ENCODE measurements at regions not wholly inside any gene's neighbourhood (a gene's known extent, or its start where the extent isn't known, plus 50 kb on each side); places are given as distances from the start of the nearest gene placed in this dataset.
A peak's percentile ranks its signal among the peaks of the same experiment; 100 is the strongest.
"Not testable (repeated sequence)": the region's sequence is repeated elsewhere in the genome, so short reads cannot be mapped to it uniquely, and the experiment has no call there.

DNA sequence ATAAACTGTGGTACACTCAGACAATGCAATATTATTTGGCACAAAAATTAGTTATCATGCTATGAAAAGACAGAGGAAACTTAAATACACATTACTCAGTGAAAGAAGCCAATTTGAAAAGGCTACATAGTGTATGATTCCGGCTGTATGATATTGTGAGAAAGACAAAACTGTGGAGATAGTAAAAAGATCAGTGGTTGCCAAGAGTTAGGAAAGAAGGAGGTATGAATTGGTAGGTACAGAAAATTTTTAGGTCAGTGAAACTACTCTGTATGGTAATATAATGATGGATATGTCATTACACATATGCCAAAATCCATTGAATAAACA lies 458.8 kb upstream of the CBLB start:
- no peak for DNase-seq

DNA sequence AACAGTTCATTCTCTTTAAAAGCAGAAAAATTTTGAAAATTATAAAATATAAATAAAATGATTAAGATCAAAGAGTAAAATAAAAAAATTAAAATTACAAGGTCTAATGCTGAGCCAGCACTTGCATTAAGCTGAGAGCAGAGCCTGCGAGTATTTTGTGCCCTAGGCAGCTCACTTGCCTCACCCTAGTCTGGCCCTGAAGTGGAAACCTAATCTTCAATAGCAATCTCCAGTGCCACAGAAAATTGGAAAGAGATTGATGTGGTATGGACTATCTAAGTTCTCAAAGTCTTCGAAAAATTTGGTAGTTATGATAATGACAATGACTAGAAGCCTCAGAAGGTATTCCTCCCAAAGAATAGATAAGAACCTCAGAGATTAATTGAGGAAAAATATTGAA lies 459.4 kb upstream of the CBLB start:
- DNase-seq: no peak

GRCh38 chr3:106329521-106329920 lies 460.7 kb upstream of the CBLB start:
- DNase-seq: no peak

- no peak for DNase-seq
Observed at GRCh38 chr3:106331636-106332035, 462.8 kb upstream of the CBLB start.

GRCh38 chr3:106332129-106332528 lies 463.3 kb upstream of the CBLB start:
- no peak for DNase-seq

DNA sequence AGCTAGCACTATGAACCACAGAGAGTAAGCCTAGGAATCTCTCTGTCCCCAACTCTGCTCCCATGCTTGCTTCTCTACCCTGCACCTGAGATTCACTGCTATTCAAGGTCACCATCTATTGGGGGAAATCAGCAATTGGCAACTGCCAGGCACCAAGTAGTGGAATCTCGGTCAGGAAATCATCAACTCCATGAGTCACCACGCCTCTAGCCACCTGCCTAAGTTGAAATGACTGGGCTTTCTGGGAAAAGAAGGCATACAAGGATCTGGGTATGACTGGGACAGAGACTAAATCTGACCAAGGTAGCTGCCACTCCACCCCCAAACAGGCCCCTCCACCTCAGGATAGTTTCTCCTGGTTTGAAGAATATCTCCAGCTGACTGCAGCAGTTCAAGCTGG lies 464.1 kb upstream of the CBLB start:
- DNase-seq: peak; percentile 75 to 78

DNA sequence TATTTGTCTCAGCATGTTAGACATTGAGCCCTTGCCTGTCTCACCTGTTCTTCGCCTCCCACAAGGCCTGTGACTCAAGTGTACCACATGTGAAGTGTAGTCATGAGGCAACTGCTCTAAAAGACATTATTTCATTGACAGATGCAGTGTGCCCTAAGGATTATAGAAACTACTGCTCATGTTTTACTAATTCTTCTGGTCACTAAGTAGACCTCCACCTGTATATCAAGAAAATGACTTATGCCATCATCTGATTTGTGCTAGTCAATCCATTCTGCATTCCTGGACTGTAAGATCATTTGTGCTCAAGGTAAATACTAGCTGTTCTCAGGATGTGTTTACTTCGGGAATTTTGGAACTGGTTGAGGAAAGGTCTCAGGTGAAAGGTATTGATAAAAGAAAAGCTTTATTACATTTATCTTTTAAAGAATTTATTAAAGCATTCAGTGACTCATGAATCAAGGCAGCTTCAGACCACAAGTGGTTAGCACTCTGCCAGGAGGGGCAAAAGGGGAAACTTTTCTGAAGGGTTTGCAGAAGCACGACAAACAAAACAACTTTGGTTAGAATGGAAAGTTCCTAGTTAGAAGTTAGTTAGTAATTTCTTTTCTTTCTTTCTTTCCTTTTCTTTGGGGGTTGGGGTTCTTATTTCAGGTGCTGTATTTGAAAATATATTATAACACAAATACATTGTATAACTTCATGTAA lies 465.3 kb upstream of the CBLB start:
- DNase-seq: peak; percentile 60 to 73

- DNase-seq: no peak
Observed at GRCh38 chr3:106336619-106337018, 467.8 kb upstream of the CBLB start.

DNA sequence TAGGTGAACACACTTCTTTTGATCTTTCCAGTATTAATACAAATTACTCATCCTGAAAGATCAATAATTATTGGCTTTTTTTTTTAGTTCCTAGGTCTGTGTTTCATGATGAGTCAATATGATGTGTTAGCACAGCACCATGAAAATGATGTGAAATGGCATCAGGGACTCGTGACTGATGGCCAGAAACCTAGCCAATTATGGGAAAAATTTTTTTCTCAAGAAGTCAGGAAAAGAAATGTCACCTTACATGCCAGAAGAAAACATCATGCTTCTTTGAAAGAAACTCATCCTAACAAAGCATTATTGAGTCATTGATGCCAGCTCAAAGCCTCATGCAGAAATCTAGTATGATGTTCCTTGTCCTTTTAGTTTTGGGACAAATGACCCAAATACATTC lies 468.3 kb upstream of the CBLB start:
- DNase-seq: no peak

DNA sequence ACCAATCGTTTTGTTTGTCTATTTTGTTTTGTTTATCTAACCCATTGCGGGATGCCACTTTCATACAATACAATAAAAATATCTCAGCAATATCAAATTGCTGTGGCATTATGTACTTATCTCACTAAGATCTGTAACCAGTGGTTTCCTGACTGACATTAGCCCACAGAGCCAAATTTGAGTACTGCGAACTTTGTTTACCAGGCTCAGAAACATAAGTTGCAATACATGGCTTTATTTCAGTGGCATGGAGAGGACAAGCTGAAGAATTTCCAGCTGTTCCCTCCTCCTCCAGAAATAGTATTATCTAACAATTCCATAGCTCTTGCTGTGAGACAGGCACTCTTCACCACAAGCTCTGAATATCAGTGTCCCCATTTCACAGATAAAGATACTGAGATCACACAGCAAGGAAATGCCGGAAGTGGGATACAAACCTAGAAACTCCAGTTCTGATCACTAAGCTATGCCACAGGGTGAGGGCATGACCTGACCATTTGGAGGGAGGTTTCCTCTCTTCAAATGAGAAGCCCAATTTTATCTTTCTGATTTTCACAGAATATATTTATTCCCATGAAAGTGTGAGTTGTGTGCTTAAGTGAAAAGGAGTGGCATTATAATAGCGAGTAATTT lies 469.9 kb upstream of the CBLB start:
- DNase-seq: no peak

DNA sequence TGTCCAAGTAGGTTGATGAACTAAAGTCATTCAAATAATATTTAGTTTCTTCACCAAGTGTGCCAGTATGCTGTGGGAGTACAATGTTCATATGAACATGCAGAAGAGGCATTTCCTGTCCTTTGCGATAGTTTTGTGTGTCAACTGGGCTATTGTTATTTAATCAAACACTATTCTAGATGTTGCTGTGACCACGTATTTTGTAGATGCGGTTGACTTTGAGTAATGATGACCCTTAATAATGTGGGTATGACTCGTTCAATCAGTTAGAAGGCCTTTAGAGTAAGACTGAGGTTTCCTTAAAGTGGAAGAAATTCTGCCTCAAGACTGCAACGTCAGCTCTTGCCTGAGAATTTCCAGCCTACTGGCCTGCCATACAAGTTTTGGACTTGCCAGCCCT lies 470.7 kb upstream of the CBLB start:
- DNase-seq: no peak

DNA sequence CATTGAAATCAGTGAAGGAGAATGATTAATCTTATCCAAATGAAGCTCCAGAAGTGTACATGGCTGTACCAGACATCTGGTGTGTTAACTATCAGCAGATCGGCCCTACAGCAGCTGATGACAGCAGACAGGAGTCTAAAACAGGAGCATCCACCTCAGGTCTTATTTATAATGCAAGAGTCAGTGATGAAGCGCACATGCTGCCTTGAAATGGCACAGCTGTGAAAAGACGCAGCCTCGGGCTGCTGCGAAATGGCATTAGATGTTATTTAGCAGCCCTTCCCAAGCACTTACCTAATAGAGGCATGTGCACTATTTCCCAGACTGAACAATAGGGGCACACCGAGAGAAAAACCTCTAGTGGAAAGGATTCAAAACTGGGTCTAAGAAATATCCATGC lies 472.3 kb upstream of the CBLB start:
- DNase-seq: no peak

GRCh38 chr3:106341586-106342162 lies 472.9 kb upstream of the CBLB start:
- DNase-seq: no peak

GRCh38 chr3:106342386-106342785 lies 473.6 kb upstream of the CBLB start:
- DNase-seq: no peak

- no peak for DNase-seq
Observed at GRCh38 chr3:106343811-106344210, 475.0 kb upstream of the CBLB start.

GRCh38 chr3:106345353-106346027 lies 476.7 kb upstream of the CBLB start:
- no peak for DNase-seq

DNA sequence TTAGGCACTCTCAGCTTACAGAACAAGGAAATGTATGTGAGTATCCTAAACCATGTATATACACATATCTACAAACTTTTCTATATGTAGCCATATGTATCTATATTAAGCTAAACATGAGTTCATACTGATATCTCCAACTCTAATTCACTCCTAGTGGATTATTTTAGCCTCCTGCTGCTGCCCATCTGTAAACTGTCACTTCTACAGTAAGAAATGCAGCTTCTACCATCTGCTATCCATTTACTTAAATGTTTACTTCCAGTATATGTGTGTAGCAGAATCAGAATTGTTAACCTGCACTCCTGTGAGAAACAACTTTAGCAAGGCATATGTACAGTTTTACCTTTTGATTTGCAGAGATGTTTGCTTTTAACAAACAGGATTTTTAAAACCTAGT lies 478.5 kb upstream of the CBLB start:
- no peak for DNase-seq

DNA sequence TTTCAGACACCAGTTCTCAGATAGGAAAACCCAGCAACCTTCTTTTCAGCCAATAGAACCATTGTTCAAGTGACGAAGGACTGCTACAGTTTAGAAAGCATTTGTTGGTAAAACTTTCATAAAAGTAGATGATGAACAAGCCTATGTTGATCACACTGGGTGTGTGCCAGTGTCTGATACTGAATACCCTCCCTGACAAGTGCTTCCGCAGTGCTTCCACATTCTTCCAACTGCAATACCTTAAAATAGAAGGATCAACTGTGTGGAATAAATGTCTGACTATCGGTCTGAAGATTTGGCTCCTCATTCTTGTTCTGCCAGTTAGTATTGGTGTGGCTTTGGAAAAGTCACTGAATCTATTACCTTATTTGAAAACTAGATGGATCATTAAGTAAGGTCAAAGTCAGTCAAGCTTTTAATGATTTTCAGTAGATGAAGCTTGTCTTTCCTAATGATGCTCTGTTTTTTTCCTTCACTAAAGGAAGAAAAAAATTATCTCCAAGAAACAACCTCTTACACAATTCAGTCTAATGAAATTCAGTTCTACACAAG lies 479.4 kb upstream of the CBLB start:
- DNase-seq: no peak

DNA sequence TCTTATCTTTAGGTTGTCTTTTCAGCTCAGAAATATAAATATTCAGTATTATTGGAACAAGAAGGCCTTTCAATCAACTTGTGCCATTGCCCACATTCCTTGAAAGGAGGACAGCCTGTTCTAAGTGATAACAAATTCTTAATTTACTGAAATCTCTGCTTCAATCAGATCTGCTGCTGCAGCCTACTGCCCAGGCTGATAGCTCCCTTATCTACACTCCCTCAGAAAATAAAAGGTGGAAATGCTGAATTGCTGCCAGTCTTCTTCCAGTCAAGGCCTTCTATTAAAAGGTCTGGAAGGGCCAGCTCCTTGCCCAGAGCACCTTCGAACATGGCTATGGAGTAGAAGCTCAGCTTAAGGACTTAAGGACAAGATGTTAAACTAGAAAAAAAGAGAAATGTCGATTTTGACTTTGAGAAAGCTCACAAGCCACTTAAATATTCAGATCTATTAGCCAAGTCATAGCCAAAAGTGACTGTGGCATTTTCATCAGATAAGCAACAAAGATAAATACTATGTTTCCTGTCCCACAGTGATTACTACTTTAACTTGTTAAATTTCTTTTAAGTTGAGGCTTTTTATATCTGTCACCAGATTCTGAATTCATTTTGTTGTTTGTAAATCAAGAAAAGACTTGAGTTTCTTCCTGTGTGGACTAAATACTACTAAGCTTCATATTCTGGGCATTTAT lies 480.5 kb upstream of the CBLB start:
- DNase-seq: no peak

DNA sequence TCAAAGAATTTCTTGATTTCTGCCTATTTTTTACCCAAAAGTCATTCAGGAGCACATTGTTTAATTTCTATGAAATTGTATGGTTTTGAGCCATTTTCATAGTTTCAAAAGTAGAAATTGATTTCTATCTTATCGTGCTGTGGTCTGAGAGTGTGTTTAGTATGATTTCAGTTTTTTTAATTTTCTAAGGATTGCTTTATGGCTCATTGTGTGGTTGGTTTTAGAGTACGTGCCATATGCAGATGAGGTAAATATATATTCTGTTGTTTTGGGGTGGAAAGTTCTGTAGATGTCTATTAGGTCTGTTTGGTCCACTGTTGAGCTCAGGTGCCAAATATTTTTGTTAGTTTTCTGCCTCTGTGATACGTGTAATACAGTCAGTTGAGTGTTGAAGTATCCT lies 487.1 kb upstream of the CBLB start:
- DNase-seq: no peak

DNA sequence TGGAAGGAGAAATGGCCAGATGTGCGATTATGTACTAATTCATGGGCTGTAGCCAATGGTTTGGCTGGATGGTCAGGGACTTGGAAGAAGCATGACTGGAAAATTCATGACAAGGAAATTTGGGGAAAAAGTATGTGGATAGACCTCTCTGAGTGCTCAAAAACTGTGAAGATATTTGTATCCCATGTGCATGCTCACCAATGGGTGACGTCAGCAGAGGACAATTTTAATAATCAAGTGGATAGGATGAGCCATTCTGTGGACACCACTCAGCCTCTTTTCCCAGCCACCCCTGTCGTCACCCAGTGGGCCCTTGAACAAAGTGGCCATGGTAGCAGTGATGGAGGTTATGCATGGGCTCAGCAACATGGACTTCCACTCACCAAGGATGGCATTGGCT lies 490.9 kb upstream of the CBLB start:
- no peak for DNase-seq

DNA sequence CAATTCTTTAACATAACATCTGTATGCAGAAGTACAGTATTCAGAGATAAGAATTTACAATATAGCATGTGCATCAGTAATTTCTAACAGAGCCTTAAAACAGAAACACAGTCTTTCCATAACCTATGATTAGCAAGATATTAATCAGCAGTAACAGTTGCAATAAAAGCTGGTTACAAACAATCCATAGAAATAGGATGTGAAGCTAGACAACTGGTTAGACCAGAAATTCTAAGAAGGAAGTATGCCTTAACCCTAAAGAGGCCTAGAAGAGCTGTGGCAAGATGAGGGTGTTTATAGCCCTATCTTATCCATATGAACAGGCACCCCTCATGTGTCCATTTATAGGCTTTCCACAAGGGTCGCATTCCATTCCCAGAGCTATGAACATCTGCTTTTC lies 492.1 kb upstream of the CBLB start:
- DNase-seq: not testable (repeated sequence)

DNA sequence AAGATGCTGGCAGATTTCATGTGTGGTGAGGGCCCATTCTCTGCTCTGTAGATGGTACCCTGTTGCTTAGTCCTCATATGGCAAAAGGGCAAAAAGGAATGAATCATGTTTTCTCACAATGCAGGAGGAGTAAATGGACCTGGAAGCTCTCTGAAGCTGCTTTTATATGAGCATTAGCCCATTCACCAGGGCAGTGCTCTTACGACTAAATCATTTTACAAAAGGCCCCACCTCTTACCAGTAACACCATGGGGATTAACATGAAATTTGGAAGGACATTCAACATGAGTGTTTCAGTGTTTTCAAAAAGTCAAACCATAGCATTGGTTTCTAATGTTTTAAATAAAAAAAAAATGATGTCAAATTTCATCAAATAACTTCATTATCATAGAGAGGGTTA lies 495.7 kb upstream of the CBLB start:
- DNase-seq: no peak

Data from activated T-cell treated with anti-CD3 and anti-CD28 coated beads, Interleukin-2, amount 50 U/mL, for 48 hours (primary cell).